Sigmoid colon (tissue), 6 donors: ENCODE measurements at regions not wholly inside any gene's neighbourhood (a gene's known extent, or its start where the extent isn't known, plus 50 kb on each side); places are given as distances from the start of the nearest gene placed in this dataset.

Experiments used
- DNase-seq: peaks from one replicate; pipeline ENCODE4 v3.0.0-alpha.2; 2019
- H3K27ac ChIP-seq, 4 donors: fragments of 200-600 bp; sonication (generic); one replicate each; pipeline ENCODE4 v1.5.1; 2016 to 2019; ENCODE audit warnings: mild to moderate bottlenecking in 1 of 4
- H3K27me3 ChIP-seq, 3 donors: fragments of 200-600 bp; sonication (generic); one replicate each; pipeline ENCODE4 v1.5.1; 2019; ENCODE audit warnings: mild to moderate bottlenecking in 1 of 3
- H3K36me3 ChIP-seq, 4 donors: fragments of 200-600 bp; sonication (generic); one replicate each; pipeline ENCODE4 v1.5.1; 2016 to 2019
- H3K4me1 ChIP-seq, 4 donors: fragments of 200-600 bp; sonication (generic); one replicate each; pipeline ENCODE4 v1.5.1; 2017 to 2019
- H3K4me3 ChIP-seq, 4 donors: fragments of 200-600 bp; sonication (generic); one replicate each; pipeline ENCODE4 v1.5.1; 2017 to 2019; ENCODE audit warnings: mild to moderate bottlenecking in 2 of 4, moderate library complexity in 1 of 4
- H3K9me3 ChIP-seq, 4 donors: fragments of 200-600 bp in 3 of 4; sonication (generic) in 3 of 4; one replicate each; pipeline versions ENCODE4 v1.5.1 to v1.6.1; 2013 to 2019
- CTCF ChIP-seq, 4 experiments: fragments of 450-650 bp in 3 of 4; fragments of 200-600 bp in 1 of 4; IDR thresholded peaks; one replicate each; pipeline ENCODE4 v1.5.1; 2016 to 2019; ENCODE audit warnings: antibody characterized with exemption in 4 of 4, mild to moderate bottlenecking in 3 of 4, moderate library complexity in 2 of 4
- EP300 ChIP-seq, 4 donors: sonication (generic); formaldehyde crosslinking; IDR thresholded peaks; one replicate each; pipeline ENCODE4 v1.6.1; 2017; ENCODE audit warnings: antibody characterized with exemption in 4 of 4
- POLR2A ChIP-seq, 2 donors: fragments of 450-650 bp; IDR thresholded peaks; one replicate each; pipeline ENCODE4 v1.6.1; 2016; ENCODE audit warnings: antibody characterized with exemption in 2 of 2, mild to moderate bottlenecking in 2 of 2, moderate library complexity in 2 of 2
- POLR2AphosphoS5 ChIP-seq, 4 donors: sonication (generic); formaldehyde crosslinking; IDR thresholded peaks; one replicate each; pipeline ENCODE4 v1.6.1; 2017; ENCODE audit warnings: antibody characterized with exemption in 4 of 4
- WGBS, 2 donors: extraction: QIAGEN DNeasy Blood & Tissue Kit; methylation state at CpG; one replicate each; pipeline ENCODE4 v1.1.7; 2013; 5-methylcytosine and 5-hydroxymethylcytosine counted together
- intact Hi-C: fragments of 100-400 bp; cut with DNase I; formaldehyde crosslinking; loops from one replicate; pipeline ENCODE4 v1.15.1; 2023
- donor health status: healthy with polysubstance abuse.
- donor health status: healthy.

GRCh38 chr15:94069844-94070243 lies 161.5 kb upstream of the MCTP2 start:
- Histone ChIP-seq H3K36me3 (no peaks in the 10 kb centered on the region), H3K27me3 (no peaks in the 10 kb centered on the region), H3K4me3 (peak overlapping the region in 1 of 4 donors; percentile 39), H3K9me3 (no peaks in the 10 kb centered on the region), H3K27ac (peak overlapping the region in 3 of 4 donors; percentile 72 to 79 (median 75)), H3K4me1 (peaks cover 3 to 24% (median 19%) of the 10 kb centered on the region in 4 donors)
- 23 to 63% methylated on average over 9 of the region's 9 CpGs for WGBS, 2 donors
- DNase-seq: no peak
- TF ChIP-seq EP300 (IDR thresholded peaks at IDR 0.05): no peak
- TF ChIP-seq POLR2AphosphoS5 (IDR thresholded peaks at IDR 0.05): no peak
- TF ChIP-seq POLR2A (IDR thresholded peaks at IDR 0.05): no peak
- TF ChIP-seq CTCF (IDR thresholded peaks at IDR 0.05): no peak
- intact Hi-C loops: no loop called here

GRCh38 chr15:94066811-94067210 lies 164.6 kb upstream of the MCTP2 start:
- Histone ChIP-seq H3K27me3 (no peaks in the 10 kb centered on the region), H3K9me3 (no peaks in the 10 kb centered on the region), H3K4me3 (no peak overlapping the region), H3K27ac (no peak overlapping the region), H3K4me1 (peaks cover 3 to 28% (median 23%) of the 10 kb centered on the region in 4 donors), H3K36me3 (no peaks in the 10 kb centered on the region)
- DNase-seq: no peak
- intact Hi-C loops: no loop called here
- TF ChIP-seq EP300 (IDR thresholded peaks at IDR 0.05): no peak
- 84 to 89% methylated on average over 3 of the region's 3 CpGs for WGBS, 2 donors

GRCh38 chr15:94066046-94066445 lies 165.3 kb upstream of the MCTP2 start:
- Histone ChIP-seq H3K4me1 (peaks cover 3 to 22% (median 18%) of the 10 kb centered on the region in 4 donors), H3K27me3 (no peaks in the 10 kb centered on the region), H3K9me3 (no peaks in the 10 kb centered on the region), H3K4me3 (no peak overlapping the region), H3K36me3 (no peaks in the 10 kb centered on the region), H3K27ac (no peak overlapping the region)
- TF ChIP-seq POLR2A (IDR thresholded peaks at IDR 0.05) (no peak), POLR2AphosphoS5 (IDR thresholded peaks at IDR 0.05) (no peak), EP300 (IDR thresholded peaks at IDR 0.05) (no peak), CTCF (IDR thresholded peaks at IDR 0.05) (no peak)
- intact Hi-C loops: no loop called here
- 72 to 87% methylated on average over 3 of the region's 3 CpGs for WGBS, 2 donors
- no peak for DNase-seq

GRCh38 chr15:94064676-94065313 lies 166.6 kb upstream of the MCTP2 start:
- Histone ChIP-seq H3K4me3 (no peak overlapping the region), H3K27ac (peak overlapping the region in 2 of 4 donors; percentile 34 to 51), H3K4me1 (peaks cover 0 to 11% (median 7%) of the 10 kb centered on the region in 4 donors), H3K9me3 (no peaks in the 10 kb centered on the region), H3K36me3 (no peaks in the 10 kb centered on the region), H3K27me3 (no peaks in the 10 kb centered on the region)
- WGBS, 2 donors: 89 to 92% methylated on average over 2 of the region's 2 CpGs
- TF ChIP-seq POLR2AphosphoS5 (IDR thresholded peaks at IDR 0.05) (no peak), CTCF (IDR thresholded peaks at IDR 0.05) (no peak), EP300 (IDR thresholded peaks at IDR 0.05) (no peak), POLR2A (IDR thresholded peaks at IDR 0.05) (no peak)
- intact Hi-C loops: no loop called here
- no peak for DNase-seq

GRCh38 chr15:94061041-94061440 lies 170.3 kb upstream of the MCTP2 start:
- DNase-seq: no peak
- H3K4me1 ChIP-seq: peaks cover 0 to 17% (median 10%) of the 10 kb centered on the region in 4 donors
- H3K4me3 ChIP-seq: no peak overlapping the region
- intact Hi-C loops: no loop called here
- H3K36me3 ChIP-seq: no peaks in the 10 kb centered on the region
- no peak overlapping the region for H3K27ac ChIP-seq
- H3K9me3 ChIP-seq: no peaks in the 10 kb centered on the region
- 44 to 74% methylated on average over 3 of the region's 3 CpGs for whole genome bisulfite sequencing, 2 donors
- no peaks in the 10 kb centered on the region for H3K27me3 ChIP-seq
- TF ChIP-seq POLR2A (IDR thresholded peaks at IDR 0.05) (no peak), EP300 (IDR thresholded peaks at IDR 0.05) (no peak), CTCF (IDR thresholded peaks at IDR 0.05) (no peak), POLR2AphosphoS5 (IDR thresholded peaks at IDR 0.05) (no peak)
